GM06990 (cell line): ENCODE measurements at regions not wholly inside any gene's neighbourhood (a gene's known extent, or its start where the extent isn't known, plus 50 kb on each side); places are given as distances from the start of the nearest gene placed in this dataset.

Experiments used
- DNase-seq: peaks from one replicate; pipeline ENCODE4 v3.0.0-alpha.2; 2011; ENCODE audit not compliant: insufficient read length; ENCODE audit errors: extremely low read depth
- H3K27me3 ChIP-seq: replicated peaks from 2 replicates; pipeline ENCODE4 v1.6.0; 2011; ENCODE audit warnings: low read length; ENCODE audit not compliant: control insufficient read depth, insufficient read depth
- H3K36me3 ChIP-seq: 2 replicates; pipeline ENCODE4 v1.5.1; 2011; ENCODE audit warnings: low read length; ENCODE audit not compliant: control insufficient read depth, insufficient read depth
- H3K4me3 ChIP-seq: replicated peaks from 2 replicates; pipeline ENCODE4 v1.5.1; 2011; ENCODE audit warnings: low read depth, mild to moderate bottlenecking, control low read depth, low read length
- CTCF ChIP-seq: IDR thresholded peaks from 2 replicates; pipeline ENCODE4 v1.5.1; 2011; ENCODE audit warnings: low read length, control low read depth, mild to moderate bottlenecking, inconsistent platforms; ENCODE audit not compliant: insufficient read depth, poor library complexity, severe bottlenecking

GRCh38 chr11:112511271-112511670, 250.6 kb upstream of the PLET1 start:
- DNase-seq = no peak
- TF ChIP-seq CTCF = no peak
- H3K36me3 ChIP-seq = no peaks in the 10 kb centered on the region
- no peaks in the 10 kb centered on the region; the same call in 1 of the 2 replicates for H3K27me3 ChIP-seq
- no peak overlapping the region for H3K4me3 ChIP-seq

- Histone ChIP-seq H3K36me3 (no peaks in the 10 kb centered on the region), H3K4me3 (no peak overlapping the region), H3K27me3 (no peaks in the 10 kb centered on the region; the same call in 1 of the 2 replicates)
- TF ChIP-seq CTCF = no peak
- DNase-seq = no peak
Measured at GRCh38 chr11:112511911-112512310, 251.3 kb upstream of the PLET1 start.

GRCh38 chr11:112513417-112513816, 252.8 kb upstream of the PLET1 start:
- H3K36me3 ChIP-seq = no peaks in the 10 kb centered on the region
- no peak overlapping the region for H3K4me3 ChIP-seq
- no peak for TF ChIP-seq CTCF
- DNase-seq = no peak
- no peaks in the 10 kb centered on the region; the same call in 1 of the 2 replicates for H3K27me3 ChIP-seq

GRCh38 chr11:112514011-112514740, 253.5 kb upstream of the PLET1 start:
- no peak for DNase-seq
- Histone ChIP-seq H3K27me3 (no peaks in the 10 kb centered on the region), H3K36me3 (no peaks in the 10 kb centered on the region), H3K4me3 (no peak overlapping the region)
- TF ChIP-seq CTCF = no peak

GRCh38 chr11:112516261-112516660, 255.6 kb upstream of the PLET1 start:
- no peak for TF ChIP-seq CTCF
- no peak for DNase-seq
- Histone ChIP-seq H3K27me3 (no peaks in the 10 kb centered on the region), H3K36me3 (no peaks in the 10 kb centered on the region), H3K4me3 (no peak overlapping the region)
